Hepatocyte (in vitro differentiated cells): ENCODE measurements at regions not wholly inside any gene's neighbourhood (a gene's known extent, or its start where the extent isn't known, plus 50 kb on each side); places are given as distances from the start of the nearest gene placed in this dataset.

Experiments used
- EZH2 ChIP-seq: fragments of 200-600 bp; sonication (generic); IDR thresholded peaks from 2 replicates; pipeline ENCODE4 v1.6.1; 2016; ENCODE audit warnings: antibody characterized with exemption, mild to moderate bottlenecking, borderline replicate concordance
- EZH2phosphoT487 ChIP-seq: fragments of 200-600 bp; sonication (generic); IDR thresholded peaks from one replicate; pipeline ENCODE4 v1.6.1; 2018; ENCODE audit warnings: antibody characterized with exemption, mild to moderate bottlenecking, low read depth, moderate library complexity; ENCODE audit not compliant: unreplicated experiment, severe bottlenecking
- TF ChIP-seq, protein P1 (sequence below): fragments of 200-600 bp; sonication (generic); IDR thresholded peaks from 2 replicates; pipeline ENCODE4 v1.5.1; 2016; ENCODE audit warnings: antibody characterized with exemption, mild to moderate bottlenecking; ENCODE audit not compliant: poor library complexity

DNA sequence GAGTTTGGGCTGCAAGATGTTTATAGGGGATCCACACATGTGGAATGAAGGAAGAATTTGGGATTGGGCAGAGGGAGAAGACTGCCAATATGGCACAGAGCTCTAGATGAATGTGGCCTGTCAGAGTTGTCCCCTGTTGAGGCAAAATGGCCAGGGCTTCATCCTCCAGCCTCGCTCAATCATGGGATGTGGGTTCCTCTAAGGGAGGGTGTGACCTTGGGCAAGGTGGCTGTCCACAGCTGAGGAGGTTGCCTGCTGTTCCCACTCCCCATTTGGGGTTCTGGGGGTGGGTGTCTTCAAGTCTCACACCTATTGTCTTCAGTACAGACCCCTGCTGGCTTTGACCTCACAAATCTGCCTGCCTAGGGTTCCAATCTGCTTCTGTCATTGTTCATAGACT, 121.6 kb upstream of the FAM204A start:
- TF ChIP-seq, protein P1, sequence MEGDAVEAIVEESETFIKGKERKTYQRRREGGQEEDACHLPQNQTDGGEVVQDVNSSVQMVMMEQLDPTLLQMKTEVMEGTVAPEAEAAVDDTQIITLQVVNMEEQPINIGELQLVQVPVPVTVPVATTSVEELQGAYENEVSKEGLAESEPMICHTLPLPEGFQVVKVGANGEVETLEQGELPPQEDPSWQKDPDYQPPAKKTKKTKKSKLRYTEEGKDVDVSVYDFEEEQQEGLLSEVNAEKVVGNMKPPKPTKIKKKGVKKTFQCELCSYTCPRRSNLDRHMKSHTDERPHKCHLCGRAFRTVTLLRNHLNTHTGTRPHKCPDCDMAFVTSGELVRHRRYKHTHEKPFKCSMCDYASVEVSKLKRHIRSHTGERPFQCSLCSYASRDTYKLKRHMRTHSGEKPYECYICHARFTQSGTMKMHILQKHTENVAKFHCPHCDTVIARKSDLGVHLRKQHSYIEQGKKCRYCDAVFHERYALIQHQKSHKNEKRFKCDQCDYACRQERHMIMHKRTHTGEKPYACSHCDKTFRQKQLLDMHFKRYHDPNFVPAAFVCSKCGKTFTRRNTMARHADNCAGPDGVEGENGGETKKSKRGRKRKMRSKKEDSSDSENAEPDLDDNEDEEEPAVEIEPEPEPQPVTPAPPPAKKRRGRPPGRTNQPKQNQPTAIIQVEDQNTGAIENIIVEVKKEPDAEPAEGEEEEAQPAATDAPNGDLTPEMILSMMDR: no peak
- no peak for TF ChIP-seq EZH2
- TF ChIP-seq EZH2phosphoT487: no peak
